ENCODE measurements at regions not wholly inside any gene's neighbourhood (a gene's known extent, or its start where the extent isn't known, plus 50 kb on each side); places are given as distances from the start of the nearest gene placed in this dataset.

GRCh38 chr18:40995529-40995928 lies 959.5 kb upstream of the PIK3C3 start:
- no peak overlapping the region for H3K27ac ChIP-seq (ENCODE audit: low read length)
- no peaks in the 10 kb centered on the region for H3K4me1 ChIP-seq (ENCODE audit: control insufficient read depth, insufficient read depth, low read length)
- no peak overlapping the region for H3K4me3 ChIP-seq (ENCODE audit: low read length)
- no peaks in the 10 kb centered on the region for H3K9me3 ChIP-seq (ENCODE audit: control insufficient read depth, insufficient read depth, low read length)
- no peaks in the 10 kb centered on the region for H3K36me3 ChIP-seq (ENCODE audit: control insufficient read depth, insufficient read depth, low read length)
- DNase-seq (ENCODE audit: low read depth, low spot score) = no peak
- WGBS (ENCODE audit: insufficient coverage, insufficient read length) = no CpG with 5 or more reads among the region's 1 CpG
- no peaks in the 10 kb centered on the region for H3K27me3 ChIP-seq (ENCODE audit: control insufficient read depth, insufficient read depth, low read length)

- H3K27me3 ChIP-seq (ENCODE audit: control insufficient read depth, insufficient read depth, low read length) = no peaks in the 10 kb centered on the region
- no peaks in the 10 kb centered on the region for H3K36me3 ChIP-seq (ENCODE audit: control insufficient read depth, insufficient read depth, low read length)
Measured at GRCh38 chr18:40993363-40993762, 961.7 kb upstream of the PIK3C3 start.

GRCh38 chr18:40987581-40987980 lies 967.5 kb upstream of the PIK3C3 start:
- Histone ChIP-seq H3K9me3 (ENCODE audit: control insufficient read depth, insufficient read depth, low read length) (no peaks in the 10 kb centered on the region), H3K4me3 (ENCODE audit: low read length) (no peak overlapping the region), H3K36me3 (ENCODE audit: control insufficient read depth, insufficient read depth, low read length) (no peaks in the 10 kb centered on the region), H3K27ac (ENCODE audit: low read length) (no peak overlapping the region), H3K27me3 (ENCODE audit: control insufficient read depth, insufficient read depth, low read length) (no peaks in the 10 kb centered on the region), H3K4me1 (ENCODE audit: control insufficient read depth, insufficient read depth, low read length) (no peaks in the 10 kb centered on the region)
- WGBS (ENCODE audit: insufficient coverage, insufficient read length) = no CpG with 5 or more reads among the region's 1 CpG
- no peak for DNase-seq (ENCODE audit: low read depth, low spot score)

More at GRCh38 chr18:40993363-40993762, 961.7 kb upstream of the PIK3C3 start:
- Histone ChIP-seq H3K4me3 (ENCODE audit: low read length) (no peak overlapping the region), H3K27ac (ENCODE audit: low read length) (no peak overlapping the region), H3K9me3 (ENCODE audit: control insufficient read depth, insufficient read depth, low read length) (no peaks in the 10 kb centered on the region), H3K4me1 (ENCODE audit: control insufficient read depth, insufficient read depth, low read length) (no peaks in the 10 kb centered on the region)
- DNase-seq (ENCODE audit: low read depth, low spot score) = no peak

GRCh38 chr18:40985436-40985835 lies 969.6 kb upstream of the PIK3C3 start:
- no peaks in the 10 kb centered on the region for H3K36me3 ChIP-seq (ENCODE audit: control insufficient read depth, insufficient read depth, low read length)
- DNase-seq (ENCODE audit: low read depth, low spot score) = no peak
- H3K4me1 ChIP-seq (ENCODE audit: control insufficient read depth, insufficient read depth, low read length) = no peaks in the 10 kb centered on the region
- no peaks in the 10 kb centered on the region for H3K27me3 ChIP-seq (ENCODE audit: control insufficient read depth, insufficient read depth, low read length)
- no peak overlapping the region for H3K27ac ChIP-seq (ENCODE audit: low read length)
- no peaks in the 10 kb centered on the region for H3K9me3 ChIP-seq (ENCODE audit: control insufficient read depth, insufficient read depth, low read length)
- H3K4me3 ChIP-seq (ENCODE audit: low read length) = no peak overlapping the region
- WGBS (ENCODE audit: insufficient coverage, insufficient read length) = no CpG with 5 or more reads among the region's 5 CpGs

GRCh38 chr18:40984856-40985255 lies 970.2 kb upstream of the PIK3C3 start:
- H3K36me3 ChIP-seq (ENCODE audit: control insufficient read depth, insufficient read depth, low read length) = no peaks in the 10 kb centered on the region
- WGBS (ENCODE audit: insufficient coverage, insufficient read length) = no CpG with 5 or more reads among the region's 1 CpG
- no peak overlapping the region for H3K27ac ChIP-seq (ENCODE audit: low read length)
- H3K4me1 ChIP-seq (ENCODE audit: control insufficient read depth, insufficient read depth, low read length) = no peaks in the 10 kb centered on the region
- no peaks in the 10 kb centered on the region for H3K27me3 ChIP-seq (ENCODE audit: control insufficient read depth, insufficient read depth, low read length)
- DNase-seq (ENCODE audit: low read depth, low spot score) = no peak
- H3K9me3 ChIP-seq (ENCODE audit: control insufficient read depth, insufficient read depth, low read length) = no peaks in the 10 kb centered on the region
- H3K4me3 ChIP-seq (ENCODE audit: low read length) = no peak overlapping the region

GRCh38 chr18:40983835-40984234 lies 971.2 kb upstream of the PIK3C3 start:
- no peaks in the 10 kb centered on the region for H3K4me1 ChIP-seq (ENCODE audit: control insufficient read depth, insufficient read depth, low read length)
- H3K9me3 ChIP-seq (ENCODE audit: control insufficient read depth, insufficient read depth, low read length) = no peaks in the 10 kb centered on the region
- H3K4me3 ChIP-seq (ENCODE audit: low read length) = no peak overlapping the region
- no peak overlapping the region for H3K27ac ChIP-seq (ENCODE audit: low read length)
- 100% methylated on average over 1 of the region's 1 CpG for WGBS (ENCODE audit: insufficient coverage, insufficient read length)
- H3K27me3 ChIP-seq (ENCODE audit: control insufficient read depth, insufficient read depth, low read length) = no peaks in the 10 kb centered on the region
- H3K36me3 ChIP-seq (ENCODE audit: control insufficient read depth, insufficient read depth, low read length) = no peaks in the 10 kb centered on the region
- no peak for DNase-seq (ENCODE audit: low read depth, low spot score)

- WGBS (ENCODE audit: insufficient coverage, insufficient read length) = no CpG with 5 or more reads among the region's 2 CpGs
Measured at GRCh38 chr18:40980171-40980570, 974.9 kb upstream of the PIK3C3 start.

GRCh38 chr18:40976050-40976449 lies 979.0 kb upstream of the PIK3C3 start:
- H3K27ac ChIP-seq (ENCODE audit: low read length) = no peak overlapping the region
- H3K4me3 ChIP-seq (ENCODE audit: low read length) = no peak overlapping the region
- no peaks in the 10 kb centered on the region for H3K9me3 ChIP-seq (ENCODE audit: control insufficient read depth, insufficient read depth, low read length)
- H3K36me3 ChIP-seq (ENCODE audit: control insufficient read depth, insufficient read depth, low read length) = no peaks in the 10 kb centered on the region
- no peaks in the 10 kb centered on the region for H3K4me1 ChIP-seq (ENCODE audit: control insufficient read depth, insufficient read depth, low read length)
- DNase-seq (ENCODE audit: low read depth, low spot score) = no peak
- no peaks in the 10 kb centered on the region for H3K27me3 ChIP-seq (ENCODE audit: control insufficient read depth, insufficient read depth, low read length)
- no CpG with 5 or more reads among the region's 4 CpGs for WGBS (ENCODE audit: insufficient coverage, insufficient read length)

More at GRCh38 chr18:40980171-40980570, 974.9 kb upstream of the PIK3C3 start:
- no peaks in the 10 kb centered on the region for H3K9me3 ChIP-seq (ENCODE audit: control insufficient read depth, insufficient read depth, low read length)
- H3K36me3 ChIP-seq (ENCODE audit: control insufficient read depth, insufficient read depth, low read length) = no peaks in the 10 kb centered on the region
- DNase-seq (ENCODE audit: low read depth, low spot score) = no peak
- H3K4me1 ChIP-seq (ENCODE audit: control insufficient read depth, insufficient read depth, low read length) = no peaks in the 10 kb centered on the region
- H3K4me3 ChIP-seq (ENCODE audit: low read length) = no peak overlapping the region
- H3K27me3 ChIP-seq (ENCODE audit: control insufficient read depth, insufficient read depth, low read length) = no peaks in the 10 kb centered on the region
- H3K27ac ChIP-seq (ENCODE audit: low read length) = no peak overlapping the region

- no peaks in the 10 kb centered on the region for H3K36me3 ChIP-seq (ENCODE audit: control insufficient read depth, insufficient read depth, low read length)
- H3K4me3 ChIP-seq (ENCODE audit: low read length) = no peak overlapping the region
- H3K4me1 ChIP-seq (ENCODE audit: control insufficient read depth, insufficient read depth, low read length) = no peaks in the 10 kb centered on the region
- no peaks in the 10 kb centered on the region for H3K9me3 ChIP-seq (ENCODE audit: control insufficient read depth, insufficient read depth, low read length)
- no peak for DNase-seq (ENCODE audit: low read depth, low spot score)
- no peaks in the 10 kb centered on the region for H3K27me3 ChIP-seq (ENCODE audit: control insufficient read depth, insufficient read depth, low read length)
- H3K27ac ChIP-seq (ENCODE audit: low read length) = no peak overlapping the region
Measured at GRCh38 chr18:40974448-40974847, 980.6 kb upstream of the PIK3C3 start.

GRCh38 chr18:40962784-40963183 lies 992.2 kb upstream of the PIK3C3 start:
- no CpG with 5 or more reads among the region's 1 CpG for WGBS (ENCODE audit: insufficient coverage, insufficient read length)
- Histone ChIP-seq H3K27ac (ENCODE audit: low read length) (no peak overlapping the region), H3K4me3 (ENCODE audit: low read length) (no peak overlapping the region), H3K27me3 (ENCODE audit: control insufficient read depth, insufficient read depth, low read length) (no peaks in the 10 kb centered on the region), H3K4me1 (ENCODE audit: control insufficient read depth, insufficient read depth, low read length) (no peaks in the 10 kb centered on the region), H3K36me3 (ENCODE audit: control insufficient read depth, insufficient read depth, low read length) (no peaks in the 10 kb centered on the region), H3K9me3 (ENCODE audit: control insufficient read depth, insufficient read depth, low read length) (no peaks in the 10 kb centered on the region)
- DNase-seq (ENCODE audit: low read depth, low spot score) = no peak

- Histone ChIP-seq H3K27me3 (ENCODE audit: control insufficient read depth, insufficient read depth, low read length) (no peaks in the 10 kb centered on the region), H3K4me3 (ENCODE audit: low read length) (no peak overlapping the region), H3K27ac (ENCODE audit: low read length) (no peak overlapping the region), H3K36me3 (ENCODE audit: control insufficient read depth, insufficient read depth, low read length) (no peaks in the 10 kb centered on the region), H3K9me3 (ENCODE audit: control insufficient read depth, insufficient read depth, low read length) (no peaks in the 10 kb centered on the region), H3K4me1 (ENCODE audit: control insufficient read depth, insufficient read depth, low read length) (no peaks in the 10 kb centered on the region)
- no peak for DNase-seq (ENCODE audit: low read depth, low spot score)
- no CpG with 5 or more reads among the region's 2 CpGs for WGBS (ENCODE audit: insufficient coverage, insufficient read length)
Measured at GRCh38 chr18:40957533-40958070, 997.4 kb upstream of the PIK3C3 start.
